ENCODE measurements at regions not wholly inside any gene's neighbourhood (a gene's known extent, or its start where the extent isn't known, plus 50 kb on each side); places are given as distances from the start of the nearest gene placed in this dataset.

DNA sequence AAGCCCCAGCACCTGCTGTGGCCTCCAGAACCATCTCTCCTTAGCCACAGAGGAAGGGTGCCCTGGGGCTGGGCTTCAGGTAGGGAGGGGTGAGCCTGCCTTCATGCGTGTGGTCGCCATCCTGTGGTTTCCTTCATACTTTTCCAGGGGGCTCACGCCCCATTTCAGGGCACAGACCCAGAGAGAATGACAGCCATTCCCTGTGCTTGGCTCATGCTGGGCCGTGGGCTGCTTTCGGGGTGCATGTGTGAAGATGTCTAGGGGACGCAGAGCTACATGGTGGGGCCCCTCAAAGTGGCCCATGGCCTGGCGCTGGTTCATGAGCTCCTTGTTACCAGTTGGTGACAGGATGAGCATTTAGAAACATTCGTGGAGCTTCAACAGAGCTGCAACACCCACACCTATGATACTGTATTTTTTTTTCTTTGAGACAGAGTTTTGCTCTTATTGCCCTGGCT, 190.3 kb upstream of the SLC24A3 start:
- H4K91ac ChIP-seq (replicated peaks; ENCODE audit: insufficient read length, low read length), result no peak overlapping the region
- FAIRE-seq (no peak), DNase-seq (ENCODE audit: low read depth in 1 of 2, low spot score in 2 of 2) (peak in 1 of 2 experiments; percentile 2)
- no peaks in the 10 kb centered on the region for H3K27me3 ChIP-seq (replicated peaks in 1 of 4; ENCODE audit: control insufficient read depth in 3 of 4, extremely low read depth in 1 of 4, insufficient read depth in 3 of 4, low read length in 3 of 4)
- no peaks in the 10 kb centered on the region for H3K4me1 ChIP-seq (replicated peaks in 1 of 4; ENCODE audit: control insufficient read depth in 3 of 4, insufficient read depth in 4 of 4, low read length in 3 of 4)
- no peak overlapping the region for H4K8ac ChIP-seq (ENCODE audit: extremely low read depth, insufficient read depth, low read length)
- H3K23ac ChIP-seq (ENCODE audit: insufficient read length), result no peak overlapping the region
- no peak overlapping the region for H3K4ac ChIP-seq (replicated peaks; ENCODE audit: insufficient read length, low read depth, low read length)
- H2AFZ ChIP-seq (ENCODE audit: low read length), result no peak overlapping the region
- no peak overlapping the region for H3K9ac ChIP-seq (replicated peaks in 1 of 4; ENCODE audit: extremely low read depth in 1 of 4, low read depth in 3 of 4, low read length in 3 of 4)
- no peak overlapping the region for H3K4me2 ChIP-seq (ENCODE audit: insufficient read depth in 1 of 2, low read depth in 2 of 2, low read length in 2 of 2)
- H3K56ac ChIP-seq (replicated peaks; ENCODE audit: insufficient read length, low read depth, low read length), result no peak overlapping the region
- WGBS, 2 experiments (ENCODE audit: extremely low coverage in 1 of 2, insufficient coverage in 1 of 2, insufficient read length in 1 of 2, insufficient replicate concordance in 2 of 2, low coverage in 1 of 2, low lambda C conversion rate in 2 of 2, missing lambda C conversion rate in 1 of 2), result 88% methylated on average over 8 of the region's 8 CpGs; no CpG with 5 or more reads in 1 of the 2 experiments
- H3K18ac ChIP-seq (ENCODE audit: extremely low read depth, low read length), result no peak overlapping the region
- no peak overlapping the region for H2BK20ac ChIP-seq (ENCODE audit: low read length)
- no peak overlapping the region for H2BK120ac ChIP-seq (replicated peaks; ENCODE audit: low read depth, low read length)
- TF ChIP-seq PHF8 (conservative IDR thresholded peaks at IDR 0.05; ENCODE audit: low read depth, low read length), result no peak
- ChIA-PET POLR2A (ENCODE audit: partially characterized antibody) (interaction anchor here (0.6 kb wide), 1 partner anchor 9 kb away, joined by 3 read pairs; no protein-coding TSS in a partner anchor), CTCF (ENCODE audit: partially characterized antibody) (interaction anchor here (0.6 to 2.5 kb wide), 5 partner anchors 12 to 83 kb away, joined by 3 to 11 read pairs (median 3); no protein-coding TSS in a partner anchor)
- no peak overlapping the region for H3K27ac ChIP-seq (ENCODE audit: low read depth, low read length)
- no peaks in the 10 kb centered on the region for H4K20me1 ChIP-seq (replicated peaks in 1 of 2; ENCODE audit: control insufficient read depth in 1 of 2, insufficient read depth in 2 of 2, low read length in 2 of 2)
- no peak overlapping the region for H2BK12ac ChIP-seq (ENCODE audit: low read depth, low read length)
- H4K5ac ChIP-seq (ENCODE audit: insufficient read length, low read depth, low read length), result no peak overlapping the region
- H3K23me2 ChIP-seq (ENCODE audit: low read depth, low read length), result no peaks in the 10 kb centered on the region
- no peak overlapping the region for H2AK5ac ChIP-seq (ENCODE audit: low read depth, low read length)
- H3K14ac ChIP-seq (ENCODE audit: insufficient read length), result no peak overlapping the region
- H3K9me3 ChIP-seq (ENCODE audit: insufficient read depth in 2 of 2, low read depth in 1 of 2, low read length in 1 of 2), result peaks cover 0 to 3% of the 10 kb centered on the region in 2 experiments; a peak in 1 of 4 replicates
- no peaks in the 10 kb centered on the region for H3K79me2 ChIP-seq (ENCODE audit: control insufficient read depth in 1 of 2, insufficient read depth in 2 of 2, low read length in 2 of 2)
- no peak overlapping the region for H2BK15ac ChIP-seq (ENCODE audit: low read length)
- H3K79me1 ChIP-seq (ENCODE audit: low read depth, low read length), result no peaks in the 10 kb centered on the region
- no peak overlapping the region for H3K4me3 ChIP-seq (ENCODE audit: extremely low read depth in 1 of 4, insufficient read depth in 2 of 4, low read depth in 3 of 4, low read length in 4 of 4)
- no peak overlapping the region for H2BK5ac ChIP-seq (ENCODE audit: low read depth, low read length)
- H3K36me3 ChIP-seq (ENCODE audit: control insufficient read depth in 2 of 4, insufficient read depth in 4 of 4, low read length in 3 of 4), result no peaks in the 10 kb centered on the region

Measured in H1 (cell line).